Panc1 (cell line): ENCODE measurements at regions not wholly inside any gene's neighbourhood (a gene's known extent, or its start where the extent isn't known, plus 50 kb on each side); places are given as distances from the start of the nearest gene placed in this dataset.

Experiments
- POLR2AphosphoS5 ChIP-seq: IDR thresholded peaks from 2 replicates; pipeline ENCODE4 v1.6.1; 2012; ENCODE audit warnings: mild to moderate bottlenecking, low read depth, low read length, moderate library complexity
- SIN3A ChIP-seq: IDR thresholded peaks from 2 replicates; pipeline ENCODE4 v1.6.1; 2012; ENCODE audit warnings: low read depth, mild to moderate bottlenecking, low read length, moderate library complexity, borderline replicate concordance; ENCODE audit not compliant: insufficient read depth
- TF ChIP-seq, protein P1 (sequence below): fragments of 450-650 bp; IDR thresholded peaks from 2 replicates; pipeline ENCODE4 v1.5.1; 2017; ENCODE audit warnings: mild to moderate bottlenecking
- TF ChIP-seq, protein P2 (sequence below), 2 experiments: IDR thresholded peaks; 2 replicates each; pipeline ENCODE4 v1.6.1; 2011 to 2012; ENCODE audit warnings: low read depth in 2 of 2, control low read depth in 1 of 2, low read length in 1 of 2, mild to moderate bottlenecking in 1 of 2, moderate library complexity in 1 of 2; ENCODE audit not compliant: insufficient read depth in 1 of 2

DNA sequence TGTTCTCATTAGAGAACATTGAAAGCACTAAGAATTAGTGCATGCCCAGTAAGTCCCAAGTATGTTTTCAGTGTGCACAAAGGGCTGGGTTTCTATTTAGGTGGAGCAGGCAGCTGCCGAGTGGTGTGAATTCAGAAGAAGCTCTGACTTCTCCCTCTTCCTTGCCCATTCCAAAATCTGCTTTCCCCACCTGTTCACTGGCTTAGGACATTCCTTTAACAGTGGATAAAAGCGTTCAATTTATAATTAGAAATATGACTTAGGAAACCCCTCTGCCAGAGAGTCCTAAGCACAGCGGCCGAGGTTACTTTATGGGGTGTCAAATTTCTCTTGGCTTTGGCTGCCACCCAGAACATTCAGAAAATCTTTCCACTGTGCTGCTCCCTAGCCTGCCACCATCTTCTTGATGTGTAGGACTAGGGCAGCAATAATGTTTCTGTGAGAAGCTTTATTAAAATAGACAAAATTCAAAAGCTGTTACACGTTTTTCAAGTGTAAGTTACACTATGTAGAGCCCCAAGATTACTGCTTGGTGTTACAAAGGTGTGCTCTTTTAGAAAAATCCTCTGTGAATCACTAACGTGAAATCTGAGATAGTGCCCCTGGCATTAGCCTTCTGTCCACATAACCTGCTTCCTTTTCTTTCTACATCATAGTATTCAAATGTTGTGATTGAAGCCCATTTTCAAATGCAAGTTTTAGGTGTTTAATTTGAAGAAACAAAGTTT, 191.6 kb upstream of the ANKRD50 start:
- TF ChIP-seq POLR2AphosphoS5 (no peak), SIN3A (no peak)
- TF ChIP-seq, protein P1, sequence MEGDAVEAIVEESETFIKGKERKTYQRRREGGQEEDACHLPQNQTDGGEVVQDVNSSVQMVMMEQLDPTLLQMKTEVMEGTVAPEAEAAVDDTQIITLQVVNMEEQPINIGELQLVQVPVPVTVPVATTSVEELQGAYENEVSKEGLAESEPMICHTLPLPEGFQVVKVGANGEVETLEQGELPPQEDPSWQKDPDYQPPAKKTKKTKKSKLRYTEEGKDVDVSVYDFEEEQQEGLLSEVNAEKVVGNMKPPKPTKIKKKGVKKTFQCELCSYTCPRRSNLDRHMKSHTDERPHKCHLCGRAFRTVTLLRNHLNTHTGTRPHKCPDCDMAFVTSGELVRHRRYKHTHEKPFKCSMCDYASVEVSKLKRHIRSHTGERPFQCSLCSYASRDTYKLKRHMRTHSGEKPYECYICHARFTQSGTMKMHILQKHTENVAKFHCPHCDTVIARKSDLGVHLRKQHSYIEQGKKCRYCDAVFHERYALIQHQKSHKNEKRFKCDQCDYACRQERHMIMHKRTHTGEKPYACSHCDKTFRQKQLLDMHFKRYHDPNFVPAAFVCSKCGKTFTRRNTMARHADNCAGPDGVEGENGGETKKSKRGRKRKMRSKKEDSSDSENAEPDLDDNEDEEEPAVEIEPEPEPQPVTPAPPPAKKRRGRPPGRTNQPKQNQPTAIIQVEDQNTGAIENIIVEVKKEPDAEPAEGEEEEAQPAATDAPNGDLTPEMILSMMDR, result no peak
- TF ChIP-seq, protein P2, sequence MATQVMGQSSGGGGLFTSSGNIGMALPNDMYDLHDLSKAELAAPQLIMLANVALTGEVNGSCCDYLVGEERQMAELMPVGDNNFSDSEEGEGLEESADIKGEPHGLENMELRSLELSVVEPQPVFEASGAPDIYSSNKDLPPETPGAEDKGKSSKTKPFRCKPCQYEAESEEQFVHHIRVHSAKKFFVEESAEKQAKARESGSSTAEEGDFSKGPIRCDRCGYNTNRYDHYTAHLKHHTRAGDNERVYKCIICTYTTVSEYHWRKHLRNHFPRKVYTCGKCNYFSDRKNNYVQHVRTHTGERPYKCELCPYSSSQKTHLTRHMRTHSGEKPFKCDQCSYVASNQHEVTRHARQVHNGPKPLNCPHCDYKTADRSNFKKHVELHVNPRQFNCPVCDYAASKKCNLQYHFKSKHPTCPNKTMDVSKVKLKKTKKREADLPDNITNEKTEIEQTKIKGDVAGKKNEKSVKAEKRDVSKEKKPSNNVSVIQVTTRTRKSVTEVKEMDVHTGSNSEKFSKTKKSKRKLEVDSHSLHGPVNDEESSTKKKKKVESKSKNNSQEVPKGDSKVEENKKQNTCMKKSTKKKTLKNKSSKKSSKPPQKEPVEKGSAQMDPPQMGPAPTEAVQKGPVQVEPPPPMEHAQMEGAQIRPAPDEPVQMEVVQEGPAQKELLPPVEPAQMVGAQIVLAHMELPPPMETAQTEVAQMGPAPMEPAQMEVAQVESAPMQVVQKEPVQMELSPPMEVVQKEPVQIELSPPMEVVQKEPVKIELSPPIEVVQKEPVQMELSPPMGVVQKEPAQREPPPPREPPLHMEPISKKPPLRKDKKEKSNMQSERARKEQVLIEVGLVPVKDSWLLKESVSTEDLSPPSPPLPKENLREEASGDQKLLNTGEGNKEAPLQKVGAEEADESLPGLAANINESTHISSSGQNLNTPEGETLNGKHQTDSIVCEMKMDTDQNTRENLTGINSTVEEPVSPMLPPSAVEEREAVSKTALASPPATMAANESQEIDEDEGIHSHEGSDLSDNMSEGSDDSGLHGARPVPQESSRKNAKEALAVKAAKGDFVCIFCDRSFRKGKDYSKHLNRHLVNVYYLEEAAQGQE (IDR thresholded peaks at IDR 0.05; ENCODE audit: insufficient read depth in 1 of 2, low read depth in 2 of 2, low read length in 1 of 2), result no peak
